ENCODE measurements at regions not wholly inside any gene's neighbourhood (a gene's known extent, or its start where the extent isn't known, plus 50 kb on each side); places are given as distances from the start of the nearest gene placed in this dataset.

DNA sequence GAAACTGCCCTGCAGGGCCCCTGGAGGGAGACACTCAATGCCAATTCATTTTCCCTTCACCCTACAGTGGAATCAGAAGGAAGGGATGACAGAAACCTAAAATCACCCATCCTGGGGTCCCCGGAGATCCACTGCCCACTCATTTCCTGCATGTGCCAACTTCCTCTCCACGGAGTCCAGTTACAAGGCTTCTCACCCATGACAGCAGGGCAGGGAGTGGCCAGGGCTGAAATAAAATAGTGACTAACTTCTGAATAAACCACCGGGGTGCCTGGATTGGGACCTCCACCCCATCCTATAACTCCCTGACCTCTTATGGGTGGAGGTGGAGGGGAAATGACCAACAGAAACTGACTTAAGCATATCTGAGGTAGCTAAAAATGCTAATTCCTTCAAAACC lies 362.3 kb downstream of the MAFB start:
- H3K27me3 ChIP-seq (ENCODE audit: control insufficient read depth, insufficient read depth, low read length): no peaks in the 10 kb centered on the region
- TF ChIP-seq, protein P1, sequence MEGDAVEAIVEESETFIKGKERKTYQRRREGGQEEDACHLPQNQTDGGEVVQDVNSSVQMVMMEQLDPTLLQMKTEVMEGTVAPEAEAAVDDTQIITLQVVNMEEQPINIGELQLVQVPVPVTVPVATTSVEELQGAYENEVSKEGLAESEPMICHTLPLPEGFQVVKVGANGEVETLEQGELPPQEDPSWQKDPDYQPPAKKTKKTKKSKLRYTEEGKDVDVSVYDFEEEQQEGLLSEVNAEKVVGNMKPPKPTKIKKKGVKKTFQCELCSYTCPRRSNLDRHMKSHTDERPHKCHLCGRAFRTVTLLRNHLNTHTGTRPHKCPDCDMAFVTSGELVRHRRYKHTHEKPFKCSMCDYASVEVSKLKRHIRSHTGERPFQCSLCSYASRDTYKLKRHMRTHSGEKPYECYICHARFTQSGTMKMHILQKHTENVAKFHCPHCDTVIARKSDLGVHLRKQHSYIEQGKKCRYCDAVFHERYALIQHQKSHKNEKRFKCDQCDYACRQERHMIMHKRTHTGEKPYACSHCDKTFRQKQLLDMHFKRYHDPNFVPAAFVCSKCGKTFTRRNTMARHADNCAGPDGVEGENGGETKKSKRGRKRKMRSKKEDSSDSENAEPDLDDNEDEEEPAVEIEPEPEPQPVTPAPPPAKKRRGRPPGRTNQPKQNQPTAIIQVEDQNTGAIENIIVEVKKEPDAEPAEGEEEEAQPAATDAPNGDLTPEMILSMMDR (IDR thresholded peaks at IDR 0.05): no peak
- H3K4me3 ChIP-seq (ENCODE audit: low read depth, low read length): no peak overlapping the region
- H2AFZ ChIP-seq: no peak overlapping the region
- H3K9ac ChIP-seq: no peak overlapping the region
- no peaks in the 10 kb centered on the region for H3K4me1 ChIP-seq
- H3K9me3 ChIP-seq (ENCODE audit: control insufficient read depth, low read length): no peaks in the 10 kb centered on the region
- no peak overlapping the region for H3K4me2 ChIP-seq (ENCODE audit: low read length)
- H3K79me2 ChIP-seq: no peaks in the 10 kb centered on the region
- H3K27ac ChIP-seq: no peak overlapping the region
- H3K36me3 ChIP-seq (ENCODE audit: control insufficient read depth, insufficient read depth, low read length): no peaks in the 10 kb centered on the region

DNA sequence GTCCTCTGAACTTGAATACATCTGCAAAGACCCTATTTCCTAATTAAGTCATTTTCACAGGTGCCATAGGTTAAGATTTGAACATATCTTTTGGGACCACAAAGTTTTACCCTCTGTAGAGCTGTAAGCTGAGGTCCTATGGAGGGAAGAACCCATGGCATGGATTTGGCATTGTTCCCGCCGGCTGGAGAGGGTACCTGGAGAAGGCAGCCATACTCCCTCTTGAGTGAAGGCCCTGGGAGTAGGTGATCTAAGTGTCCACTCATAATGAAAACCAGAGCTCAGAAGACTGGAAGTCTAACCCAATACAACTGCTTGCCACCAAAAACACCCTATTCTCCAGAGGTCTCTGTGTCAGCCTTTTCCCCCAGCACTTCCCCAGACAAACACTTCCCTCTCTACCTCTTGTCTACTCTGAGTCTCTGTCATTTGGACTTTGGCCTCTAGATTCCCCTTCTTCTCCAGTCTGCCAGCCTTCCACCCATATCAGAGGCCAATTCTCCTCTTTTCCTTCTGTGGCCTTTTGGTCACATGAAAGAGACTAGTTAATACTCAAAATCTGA lies 363.9 kb downstream of the MAFB start:
- H3K4me3 ChIP-seq (ENCODE audit: low read depth, low read length): no peak overlapping the region
- no peak overlapping the region for H3K4me2 ChIP-seq (ENCODE audit: low read length)
- no peaks in the 10 kb centered on the region for H3K79me2 ChIP-seq
- H3K27ac ChIP-seq: no peak overlapping the region
- H3K9ac ChIP-seq: no peak overlapping the region
- H3K4me1 ChIP-seq: no peaks in the 10 kb centered on the region
- no peaks in the 10 kb centered on the region for H3K27me3 ChIP-seq (ENCODE audit: control insufficient read depth, insufficient read depth, low read length)
- TF ChIP-seq, protein P1 (IDR thresholded peaks at IDR 0.05): no peak
- H3K36me3 ChIP-seq (ENCODE audit: control insufficient read depth, insufficient read depth, low read length): no peaks in the 10 kb centered on the region
- H3K9me3 ChIP-seq (ENCODE audit: control insufficient read depth, low read length): no peaks in the 10 kb centered on the region
- no peak overlapping the region for H2AFZ ChIP-seq

DNA sequence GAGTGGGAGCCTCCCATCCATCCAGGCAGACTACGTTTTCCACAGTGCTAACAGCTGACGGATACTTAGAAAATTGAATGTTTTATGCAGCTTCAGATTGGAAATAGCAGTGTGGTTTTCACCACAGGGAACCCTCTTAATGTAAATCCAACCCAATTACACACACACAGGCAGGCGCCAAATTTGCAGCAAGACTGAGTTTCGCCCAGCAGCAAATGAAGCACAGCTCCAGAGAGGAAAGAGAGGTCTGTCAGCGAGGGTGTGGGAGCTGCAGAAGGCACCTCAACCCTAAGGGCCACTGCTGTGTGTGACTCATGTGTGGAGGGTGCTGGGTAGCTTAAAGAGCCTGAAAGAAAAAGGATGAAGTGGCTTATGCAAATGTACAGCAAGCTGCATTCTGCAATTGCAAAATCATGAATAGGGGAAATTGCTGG lies 365.7 kb downstream of the MAFB start:
- H3K9ac ChIP-seq: no peak overlapping the region
- H3K4me3 ChIP-seq (ENCODE audit: low read depth, low read length): no peak overlapping the region
- H3K4me1 ChIP-seq: no peaks in the 10 kb centered on the region
- H3K9me3 ChIP-seq (ENCODE audit: control insufficient read depth, low read length): no peaks in the 10 kb centered on the region
- no peak overlapping the region for H3K4me2 ChIP-seq (ENCODE audit: low read length)
- TF ChIP-seq, protein P1 (IDR thresholded peaks at IDR 0.05): no peak
- no peak overlapping the region for H2AFZ ChIP-seq
- H3K27me3 ChIP-seq (ENCODE audit: control insufficient read depth, insufficient read depth, low read length): no peaks in the 10 kb centered on the region
- no peaks in the 10 kb centered on the region for H3K36me3 ChIP-seq (ENCODE audit: control insufficient read depth, insufficient read depth, low read length)
- no peak overlapping the region for H3K27ac ChIP-seq
- H3K79me2 ChIP-seq: no peaks in the 10 kb centered on the region

DNA sequence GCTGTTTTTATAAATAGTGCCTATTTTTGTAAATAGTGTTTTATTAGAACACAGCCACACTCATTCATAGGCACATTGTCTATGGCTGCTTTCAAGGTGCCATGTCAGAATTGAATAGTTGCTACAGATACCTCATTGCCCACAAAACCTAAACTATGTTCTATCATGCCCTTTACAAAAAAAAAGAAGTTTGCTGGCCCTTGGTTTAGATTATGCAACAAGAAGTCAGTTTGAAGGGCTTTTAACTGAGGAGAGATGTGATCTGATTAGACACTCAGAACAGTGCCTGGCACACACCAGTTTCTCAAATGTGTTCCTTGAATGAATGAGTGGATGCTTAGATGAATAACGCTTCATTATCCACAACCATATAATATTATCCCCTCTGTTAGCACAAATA lies 366.1 kb downstream of the MAFB start:
- Histone ChIP-seq H3K27me3 (ENCODE audit: control insufficient read depth, insufficient read depth, low read length) (no peaks in the 10 kb centered on the region), H3K4me3 (ENCODE audit: low read depth, low read length) (no peak overlapping the region), H3K4me2 (ENCODE audit: low read length) (no peak overlapping the region), H3K79me2 (no peaks in the 10 kb centered on the region), H3K9ac (no peak overlapping the region), H3K4me1 (no peaks in the 10 kb centered on the region), H3K27ac (no peak overlapping the region), H2AFZ (no peak overlapping the region), H3K36me3 (ENCODE audit: control insufficient read depth, insufficient read depth, low read length) (no peaks in the 10 kb centered on the region), H3K9me3 (ENCODE audit: control insufficient read depth, low read length) (no peaks in the 10 kb centered on the region)
- TF ChIP-seq, protein P1 (IDR thresholded peaks at IDR 0.05): no peak

DNA sequence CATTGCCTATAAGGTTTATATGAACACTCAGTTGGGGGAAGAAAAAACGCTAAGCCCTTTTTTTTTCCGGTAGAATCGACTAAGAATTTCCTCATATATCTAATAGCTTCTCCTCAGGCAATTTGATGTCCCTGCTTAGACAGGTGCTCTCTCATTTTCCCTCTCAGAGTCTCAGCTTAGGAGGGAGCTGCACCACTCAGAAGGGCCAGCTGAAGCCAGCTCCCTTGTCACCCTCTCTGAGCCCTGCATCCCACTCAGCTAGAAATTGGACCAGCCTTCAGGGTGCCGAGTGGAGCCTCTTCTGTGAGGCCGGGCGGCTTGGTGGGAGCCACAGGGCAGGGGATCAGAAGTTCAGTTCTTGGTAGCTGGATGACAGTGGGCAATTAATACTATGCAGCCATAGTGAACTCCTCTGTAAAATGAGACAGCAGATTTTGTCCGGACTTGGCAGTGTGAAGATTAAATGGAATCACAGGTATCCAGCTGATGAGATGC lies 368.5 kb downstream of the MAFB start:
- Histone ChIP-seq H3K36me3 (ENCODE audit: control insufficient read depth, insufficient read depth, low read length) (no peaks in the 10 kb centered on the region), H3K4me1 (no peaks in the 10 kb centered on the region), H3K4me2 (ENCODE audit: low read length) (no peak overlapping the region), H3K79me2 (no peaks in the 10 kb centered on the region), H3K9me3 (ENCODE audit: control insufficient read depth, low read length) (no peaks in the 10 kb centered on the region), H3K27ac (no peak overlapping the region), H3K9ac (no peak overlapping the region), H3K4me3 (ENCODE audit: low read depth, low read length) (no peak overlapping the region), H2AFZ (no peak overlapping the region), H3K27me3 (ENCODE audit: control insufficient read depth, insufficient read depth, low read length) (no peaks in the 10 kb centered on the region)
- TF ChIP-seq, protein P1 (IDR thresholded peaks at IDR 0.05): no peak

Data from parathyroid adenoma (tissue), 2 donors.